ENCODE measurements at regions not wholly inside any gene's neighbourhood (a gene's known extent, or its start where the extent isn't known, plus 50 kb on each side); places are given as distances from the start of the nearest gene placed in this dataset.

- 56 to 74% methylated on average over 1 of the region's 1 CpG for WGBS, 2 donors
- DNase-seq (peak in 1 of 3 donors; percentile 14), ATAC-seq (ENCODE audit: insufficient read depth, low FRiP score) (no peak)
- H3K36me3 ChIP-seq (ENCODE audit: control insufficient read depth in 4 of 4, insufficient read depth in 4 of 4, low read length in 4 of 4) = no peaks in the 10 kb centered on the region
- H3K27me3 ChIP-seq (ENCODE audit: control insufficient read depth in 3 of 3, insufficient read depth in 3 of 3, low read length in 2 of 3) = no peaks in the 10 kb centered on the region
- no peak overlapping the region for H3K27ac ChIP-seq (ENCODE audit: low read depth in 1 of 2, low read length in 1 of 2)
- H3K9ac ChIP-seq (ENCODE audit: insufficient read depth in 1 of 2, low read length in 2 of 2) = no peak overlapping the region
- peaks cover 0 to 4% (median 0%) of the 10 kb centered on the region in 4 donors for H3K9me3 ChIP-seq (ENCODE audit: control insufficient read depth in 4 of 4, insufficient read depth in 3 of 4, low read length in 3 of 4)
- no peak overlapping the region for H3K4me3 ChIP-seq
- no peak for TF ChIP-seq CTCF (IDR thresholded peaks at IDR 0.05; ENCODE audit: control extremely low read depth, extremely low read depth)
- H3K4me1 ChIP-seq (ENCODE audit: control insufficient read depth in 5 of 5, insufficient read depth in 5 of 5, low read length in 5 of 5) = peaks cover 0 to 2% (median 0%) of the 10 kb centered on the region in 5 donors
Observed at GRCh38 chr13:50275392-50276063, 260.3 kb downstream of the KCNRG start.

GRCh38 chr13:50276550-50276949 is 261.3 kb downstream of the KCNRG start:
- no peak for TF ChIP-seq CTCF (IDR thresholded peaks at IDR 0.05; ENCODE audit: control extremely low read depth, extremely low read depth)
- 96 to 99% methylated on average over 2 of the region's 2 CpGs for WGBS, 2 donors
- DNase-seq = no peak

GRCh38 chr13:50277127-50277526 is 261.9 kb downstream of the KCNRG start:
- H3K27me3 ChIP-seq (ENCODE audit: control insufficient read depth in 3 of 3, insufficient read depth in 3 of 3, low read length in 2 of 3) = no peaks in the 10 kb centered on the region
- DNase-seq = no peak
- no peak overlapping the region for H3K27ac ChIP-seq (ENCODE audit: low read depth in 1 of 2, low read length in 1 of 2)

More at GRCh38 chr13:50276550-50276949, 261.3 kb downstream of the KCNRG start:
- ATAC-seq (ENCODE audit: insufficient read depth, low FRiP score) = no peak
- Histone ChIP-seq H3K9ac (ENCODE audit: insufficient read depth in 1 of 2, low read length in 2 of 2) (no peak overlapping the region), H3K9me3 (ENCODE audit: control insufficient read depth in 4 of 4, insufficient read depth in 3 of 4, low read length in 3 of 4) (peaks cover 0 to 4% (median 0%) of the 10 kb centered on the region in 4 donors), H3K27me3 (ENCODE audit: control insufficient read depth in 3 of 3, insufficient read depth in 3 of 3, low read length in 2 of 3) (no peaks in the 10 kb centered on the region), H3K27ac (ENCODE audit: low read depth in 1 of 2, low read length in 1 of 2) (no peak overlapping the region), H3K36me3 (ENCODE audit: control insufficient read depth in 4 of 4, insufficient read depth in 4 of 4, low read length in 4 of 4) (no peaks in the 10 kb centered on the region), H3K4me3 (no peak overlapping the region), H3K4me1 (ENCODE audit: control insufficient read depth in 5 of 5, insufficient read depth in 5 of 5, low read length in 5 of 5) (peaks cover 0 to 2% (median 0%) of the 10 kb centered on the region in 5 donors)

More at GRCh38 chr13:50277127-50277526, 261.9 kb downstream of the KCNRG start:
- TF ChIP-seq CTCF (IDR thresholded peaks at IDR 0.05; ENCODE audit: control extremely low read depth, extremely low read depth) = no peak
- H3K4me1 ChIP-seq (ENCODE audit: control insufficient read depth in 5 of 5, insufficient read depth in 5 of 5, low read length in 5 of 5) = peaks cover 0 to 2% (median 0%) of the 10 kb centered on the region in 5 donors
- no peak overlapping the region for H3K9ac ChIP-seq (ENCODE audit: insufficient read depth in 1 of 2, low read length in 2 of 2)
- no peak overlapping the region for H3K4me3 ChIP-seq
- peaks cover 0 to 6% (median 0%) of the 10 kb centered on the region in 4 donors for H3K9me3 ChIP-seq (ENCODE audit: control insufficient read depth in 4 of 4, insufficient read depth in 3 of 4, low read length in 3 of 4)
- no peaks in the 10 kb centered on the region for H3K36me3 ChIP-seq (ENCODE audit: control insufficient read depth in 4 of 4, insufficient read depth in 4 of 4, low read length in 4 of 4)
- no peak for ATAC-seq (ENCODE audit: insufficient read depth, low FRiP score)
- WGBS, 2 donors = 69 to 86% methylated on average over 6 of the region's 6 CpGs

Data from lung (tissue), 11 donors.